Fibroblast of lung (primary cell): ENCODE measurements at regions not wholly inside any gene's neighbourhood (a gene's known extent, or its start where the extent isn't known, plus 50 kb on each side); places are given as distances from the start of the nearest gene placed in this dataset.
A peak's percentile ranks its signal among the peaks of the same experiment; 100 is the strongest.
"Not testable (repeated sequence)": the region's sequence is repeated elsewhere in the genome, so short reads cannot be mapped to it uniquely, and the experiment has no call there.

ENCODE experiments used
- DNase-seq, 2 donors: peaks; one replicate each; pipeline versions ENCODE4 v3.0.0 to v3.0.0-alpha.2; 2010; ENCODE audit warnings: low read depth in 2 of 2
- H2AFZ ChIP-seq: 2 replicates; pipeline ENCODE4 v1.5.1; 2012; ENCODE audit warnings: low read length, control low read depth, inconsistent platforms
- H3K27ac ChIP-seq: 2 replicates; pipeline ENCODE4 v1.5.1; 2011; ENCODE audit warnings: low read length, control low read depth; ENCODE audit not compliant: insufficient read depth
- H3K27me3 ChIP-seq: 2 replicates; pipeline ENCODE4 v1.5.1; 2011; ENCODE audit warnings: mild to moderate bottlenecking, low read length; ENCODE audit not compliant: control insufficient read depth, insufficient read depth
- H3K36me3 ChIP-seq: 2 replicates; pipeline ENCODE4 v1.5.1; 2011; ENCODE audit warnings: low read length; ENCODE audit not compliant: control insufficient read depth, insufficient read depth
- H3K4me1 ChIP-seq: 2 replicates; pipeline ENCODE4 v1.5.1; 2011; ENCODE audit warnings: low read length; ENCODE audit not compliant: control insufficient read depth, insufficient read depth; ENCODE audit errors: extremely low read depth
- H3K4me2 ChIP-seq: 2 replicates; pipeline ENCODE4 v1.5.1; 2011; ENCODE audit warnings: low read length, control low read depth; ENCODE audit not compliant: insufficient read depth; ENCODE audit errors: extremely low read depth
- H3K4me3 ChIP-seq, 4 experiments: fragments of 200-600 bp in 1 of 4; sonication (generic) in 1 of 4; replicated peaks in 1 of 4; 2 replicates each; pipeline ENCODE4 v1.5.1; 2011 to 2016; ENCODE audit warnings: low read length in 4 of 4, low read depth in 3 of 4, mild to moderate bottlenecking in 3 of 4, control low read depth in 2 of 4, inconsistent platforms in 1 of 4, mixed read lengths in 1 of 4; ENCODE audit not compliant: insufficient read depth in 1 of 4; ENCODE audit errors: control extremely low read depth in 1 of 4
- H3K79me2 ChIP-seq: 2 replicates; pipeline ENCODE4 v1.5.1; 2012; ENCODE audit warnings: mild to moderate bottlenecking, low read length, inconsistent platforms; ENCODE audit not compliant: control insufficient read depth, insufficient read depth
- H3K9ac ChIP-seq: 2 replicates; pipeline ENCODE4 v1.5.1; 2011; ENCODE audit warnings: mild to moderate bottlenecking, low read length, control low read depth; ENCODE audit not compliant: insufficient read depth
- H3K9me3 ChIP-seq: 2 replicates; pipeline ENCODE4 v1.5.1; 2012; ENCODE audit warnings: low read depth, low read length; ENCODE audit not compliant: control insufficient read depth, insufficient read depth
- H4K20me1 ChIP-seq: 2 replicates; pipeline ENCODE4 v1.5.1; 2011; ENCODE audit warnings: low read length; ENCODE audit not compliant: control insufficient read depth, insufficient read depth; ENCODE audit errors: extremely low read depth
- CTCF ChIP-seq, 2 donors: IDR thresholded peaks in 1 of 2; conservative IDR thresholded peaks in 1 of 2; 1 replicate in 1 of 2; 2 replicates in 1 of 2; pipeline ENCODE4 v1.5.1; 2011 to 2012; ENCODE audit warnings: low read length in 2 of 2, control low read depth in 1 of 2, inconsistent platforms in 1 of 2, low read depth in 1 of 2, mild to moderate bottlenecking in 1 of 2
- EZH2 ChIP-seq: IDR thresholded peaks from 2 replicates; pipeline ENCODE4 v1.5.1; 2012; ENCODE audit warnings: low read length, control low read depth, mild to moderate bottlenecking; ENCODE audit errors: missing control alignments

GRCh38 chr1:101484689-101485338, 248.0 kb downstream of the S1PR1 start:
- Histone ChIP-seq H3K27ac (no peak overlapping the region), H3K9ac (no peak overlapping the region), H4K20me1 (no peaks in the 10 kb centered on the region), H3K36me3 (no peaks in the 10 kb centered on the region), H2AFZ (no peak overlapping the region), H3K27me3 (no peaks in the 10 kb centered on the region), H3K4me1 (no peaks in the 10 kb centered on the region), H3K4me3 (no peak overlapping the region), H3K79me2 (no peaks in the 10 kb centered on the region), H3K9me3 (no peaks in the 10 kb centered on the region), H3K4me2 (no peak overlapping the region)
- DNase-seq = peak in 1 of 2 donors; percentile 15
- TF ChIP-seq EZH2 = no peak
- TF ChIP-seq CTCF (conservative IDR thresholded peaks at IDR 0.05 in 1 of 2, IDR thresholded peaks at IDR 0.05 in 1 of 2; ENCODE audit: low read depth in 1 of 2, low read length in 2 of 2) = no peak

- no peaks in the 10 kb centered on the region for H3K9me3 ChIP-seq
- DNase-seq = no peak
- H3K9ac ChIP-seq = no peak overlapping the region
- no peak overlapping the region for H3K4me2 ChIP-seq
- H3K27ac ChIP-seq = no peak overlapping the region
- no peaks in the 10 kb centered on the region for H3K36me3 ChIP-seq
- no peaks in the 10 kb centered on the region for H4K20me1 ChIP-seq
- no peaks in the 10 kb centered on the region for H3K79me2 ChIP-seq
- no peak overlapping the region for H3K4me3 ChIP-seq
- no peaks in the 10 kb centered on the region for H3K4me1 ChIP-seq
- no peak overlapping the region for H2AFZ ChIP-seq
- H3K27me3 ChIP-seq = no peaks in the 10 kb centered on the region
- TF ChIP-seq EZH2 (no peak), CTCF (conservative IDR thresholded peaks at IDR 0.05 in 1 of 2, IDR thresholded peaks at IDR 0.05 in 1 of 2; ENCODE audit: low read depth in 1 of 2, low read length in 2 of 2) (no peak)
Observed at GRCh38 chr1:101485712-101486111, 248.9 kb downstream of the S1PR1 start.

GRCh38 chr1:101492144-101492543, 255.3 kb downstream of the S1PR1 start:
- H3K27ac ChIP-seq, DNase-seq: not testable (repeated sequence)

GRCh38 chr1:101493920-101494319, 257.1 kb downstream of the S1PR1 start:
- not testable (repeated sequence) for H3K27me3 ChIP-seq, H3K79me2 ChIP-seq, H3K9ac ChIP-seq, H4K20me1 ChIP-seq, H3K9me3 ChIP-seq, H3K4me3 ChIP-seq, DNase-seq, H2AFZ ChIP-seq, H3K4me2 ChIP-seq, H3K27ac ChIP-seq, H3K4me1 ChIP-seq, H3K36me3 ChIP-seq

More at GRCh38 chr1:101492144-101492543, 255.3 kb downstream of the S1PR1 start:
- H3K4me3 ChIP-seq, H3K9me3 ChIP-seq, H3K4me2 ChIP-seq, H3K79me2 ChIP-seq, H3K4me1 ChIP-seq, H2AFZ ChIP-seq, H3K9ac ChIP-seq, H3K27me3 ChIP-seq, H3K36me3 ChIP-seq, H4K20me1 ChIP-seq: not testable (repeated sequence)
